ENCODE measurements at regions not wholly inside any gene's neighbourhood (a gene's known extent, or its start where the extent isn't known, plus 50 kb on each side); places are given as distances from the start of the nearest gene placed in this dataset.
A peak's percentile ranks its signal among the peaks of the same experiment; 100 is the strongest.

GRCh38 chr12:110794623-110795280, 52.0 kb upstream of the CCDC63 start:
- no peak for TF ChIP-seq CTCF (conservative IDR thresholded peaks at IDR 0.05)
- H3K27ac Mint-ChIP-seq (ENCODE audit: unreplicated experiment), result peak overlapping the region; percentile 75
- H3K9me3 Mint-ChIP-seq, result peaks cover 6% of the 10 kb centered on the region
- no peaks in the 10 kb centered on the region for H3K36me3 Mint-ChIP-seq (ENCODE audit: low read depth)
- no peak for DNase-seq (ENCODE audit: low read depth, low spot score)
- H3K4me3 Mint-ChIP-seq, result no peak overlapping the region
- peaks cover 16% of the 10 kb centered on the region for H3K4me1 Mint-ChIP-seq
- no peaks in the 10 kb centered on the region for H3K27me3 Mint-ChIP-seq (ENCODE audit: low read depth)

- Mint-ChIP-seq H3K4me1 (peaks cover 16% of the 10 kb centered on the region), H3K9me3 (peaks cover 13% of the 10 kb centered on the region), H3K27ac (ENCODE audit: unreplicated experiment) (peak overlapping the region; percentile 20), H3K27me3 (ENCODE audit: low read depth) (peaks cover 2% of the 10 kb centered on the region), H3K36me3 (ENCODE audit: low read depth) (no peaks in the 10 kb centered on the region), H3K4me3 (no peak overlapping the region)
- no peak for TF ChIP-seq CTCF (conservative IDR thresholded peaks at IDR 0.05)
- no peak for DNase-seq (ENCODE audit: low read depth, low spot score)
Measured at GRCh38 chr12:110796952-110797351, 49.8 kb upstream of the CCDC63 start.
